NB4 (cell line): ENCODE measurements at regions not wholly inside any gene's neighbourhood (a gene's known extent, or its start where the extent isn't known, plus 50 kb on each side); places are given as distances from the start of the nearest gene placed in this dataset.

ENCODE experiments used
- CTCF ChIP-seq: IDR thresholded peaks from one replicate; pipeline ENCODE4 v1.5.1; 2012; ENCODE audit warnings: low read depth, low read length
- POLR2A ChIP-seq: IDR thresholded peaks from 2 replicates; pipeline ENCODE4 v1.6.1; 2011; ENCODE audit warnings: mild to moderate bottlenecking; ENCODE audit not compliant: insufficient read length; ENCODE audit errors: extremely low read depth

DNA sequence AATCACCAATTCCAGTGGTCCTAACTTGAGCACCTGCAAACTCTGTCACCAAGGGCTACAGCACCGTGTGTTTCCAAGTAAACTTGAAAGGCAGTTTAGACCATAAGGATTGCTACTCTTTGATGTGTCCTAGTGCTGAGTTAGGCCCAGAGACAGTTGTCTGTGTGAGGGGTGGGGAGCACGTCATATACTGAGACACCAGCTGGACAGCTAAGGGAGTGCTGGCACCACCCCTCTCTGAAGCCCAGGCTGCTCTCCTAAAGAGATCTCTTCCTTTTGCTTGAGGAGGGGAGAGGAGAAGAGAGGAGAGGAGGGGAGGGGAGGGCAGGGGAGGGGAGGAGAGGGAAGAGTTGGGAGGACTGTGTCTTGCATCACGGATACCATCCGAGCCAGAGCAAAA lies 218.7 kb upstream of the TACR3 start:
- TF ChIP-seq POLR2A (no peak), CTCF (no peak)
